ENCODE measurements at regions not wholly inside any gene's neighbourhood (a gene's known extent, or its start where the extent isn't known, plus 50 kb on each side); places are given as distances from the start of the nearest gene placed in this dataset.

GRCh38 chr2:2899826-2900225, 477.8 kb downstream of the EIPR1 start:
- TF ChIP-seq HNF4A (conservative IDR thresholded peaks at IDR 0.05) = no peak
- no peak for TF ChIP-seq FOXA1 (IDR thresholded peaks at IDR 0.05)
- no peak for TF ChIP-seq YY1 (IDR thresholded peaks at IDR 0.05)
- no peak for TF ChIP-seq MAX (IDR thresholded peaks at IDR 0.05)
- no peak for TF ChIP-seq NR2F2 (IDR thresholded peaks at IDR 0.05)
- TF ChIP-seq FOXA2 (IDR thresholded peaks at IDR 0.05) = no peak
- no peak for TF ChIP-seq RXRA (IDR thresholded peaks at IDR 0.05)
- TF ChIP-seq GABPA (IDR thresholded peaks at IDR 0.05 in 1 of 2, conservative IDR thresholded peaks at IDR 0.05 in 1 of 2) = no peak
- no peak for TF ChIP-seq TAF1 (conservative IDR thresholded peaks at IDR 0.05)
- no peak for TF ChIP-seq HNF4G (IDR thresholded peaks at IDR 0.05)
- TF ChIP-seq RAD21 (IDR thresholded peaks at IDR 0.05) = no peak
- TF ChIP-seq REST (IDR thresholded peaks at IDR 0.05) = no peak
- TF ChIP-seq JUND (IDR thresholded peaks at IDR 0.05) = no peak
- no peak for TF ChIP-seq ATF3 (IDR thresholded peaks at IDR 0.05)
- TF ChIP-seq CTCF (IDR thresholded peaks at IDR 0.05; ENCODE audit: low read depth, low read length, missing input control) = no peak
- TF ChIP-seq SP1 (IDR thresholded peaks at IDR 0.05) = no peak
- Histone ChIP-seq H3K27me3 (ENCODE audit: control insufficient read depth in 4 of 4, insufficient read depth in 4 of 4, low read length in 3 of 4) (no peaks in the 10 kb centered on the region), H3K27ac (ENCODE audit: low read depth in 1 of 2, low read length in 2 of 2) (no peak overlapping the region), H3K9me3 (ENCODE audit: control insufficient read depth in 4 of 4, low read length in 3 of 4) (no peaks in the 10 kb centered on the region), H3K4me1 (ENCODE audit: control insufficient read depth in 4 of 4, insufficient read depth in 4 of 4, low read length in 3 of 4) (no peaks in the 10 kb centered on the region), H3K36me3 (ENCODE audit: control insufficient read depth in 4 of 4, insufficient read depth in 3 of 4, low read depth in 1 of 4, low read length in 3 of 4) (no peaks in the 10 kb centered on the region), H3K4me3 (ENCODE audit: low read depth in 1 of 3, low read length in 3 of 3) (no peak overlapping the region), H3K9ac (ENCODE audit: low read depth in 1 of 2, low read length in 2 of 2) (no peak overlapping the region)
- 52% methylated on average over 4 of the region's 4 CpGs for WGBS
- DNase-seq (ENCODE audit: low spot score) = peak; percentile 8

GRCh38 chr2:2898744-2899143, 478.9 kb downstream of the EIPR1 start:
- Histone ChIP-seq H3K9me3 (ENCODE audit: control insufficient read depth in 4 of 4, low read length in 3 of 4) (no peaks in the 10 kb centered on the region), H3K27me3 (ENCODE audit: control insufficient read depth in 4 of 4, insufficient read depth in 4 of 4, low read length in 3 of 4) (no peaks in the 10 kb centered on the region), H3K4me1 (ENCODE audit: control insufficient read depth in 4 of 4, insufficient read depth in 4 of 4, low read length in 3 of 4) (no peaks in the 10 kb centered on the region), H3K36me3 (ENCODE audit: control insufficient read depth in 4 of 4, insufficient read depth in 3 of 4, low read depth in 1 of 4, low read length in 3 of 4) (no peaks in the 10 kb centered on the region), H3K9ac (ENCODE audit: low read depth in 1 of 2, low read length in 2 of 2) (no peak overlapping the region), H3K27ac (ENCODE audit: low read depth in 1 of 2, low read length in 2 of 2) (no peak overlapping the region), H3K4me3 (ENCODE audit: low read depth in 1 of 3, low read length in 3 of 3) (no peak overlapping the region)
- 86% methylated on average over 2 of the region's 2 CpGs for WGBS
- no peak for TF ChIP-seq TAF1 (conservative IDR thresholded peaks at IDR 0.05)
- TF ChIP-seq RXRA (IDR thresholded peaks at IDR 0.05) = no peak
- TF ChIP-seq HNF4G (IDR thresholded peaks at IDR 0.05) = no peak
- TF ChIP-seq FOXA1 (IDR thresholded peaks at IDR 0.05) = no peak
- TF ChIP-seq EGR1 (IDR thresholded peaks at IDR 0.05; ENCODE audit: low read depth in 2 of 2) = no peak
- TF ChIP-seq NR2F2 (IDR thresholded peaks at IDR 0.05) = no peak
- TF ChIP-seq FOXA2 (IDR thresholded peaks at IDR 0.05) = no peak
- TF ChIP-seq YY1 (IDR thresholded peaks at IDR 0.05) = no peak
- TF ChIP-seq REST (IDR thresholded peaks at IDR 0.05) = no peak
- TF ChIP-seq HNF4A (conservative IDR thresholded peaks at IDR 0.05) = no peak
- no peak for TF ChIP-seq ATF3 (IDR thresholded peaks at IDR 0.05)
- no peak for TF ChIP-seq RAD21 (IDR thresholded peaks at IDR 0.05)
- no peak for DNase-seq (ENCODE audit: low spot score)

All from liver (tissue), 8 donors.